Activated naive CD8-positive, alpha-beta T cell treated with anti-CD3 and anti-CD28 coated beads for 36 hours (primary cell): ENCODE measurements at regions not wholly inside any gene's neighbourhood (a gene's known extent, or its start where the extent isn't known, plus 50 kb on each side); places are given as distances from the start of the nearest gene placed in this dataset.
"Not testable (repeated sequence)": the region's sequence is repeated elsewhere in the genome, so short reads cannot be mapped to it uniquely, and the experiment has no call there.

ENCODE experiments used
- DNase-seq: peaks from one replicate; pipeline ENCODE4 v3.0.0; 2021
- H3K27ac Mint-ChIP-seq: one replicate; pipeline ENCODE4 v1.8.0; 2022; ENCODE audit warnings: mild to moderate bottlenecking, moderate library complexity, mixed read lengths
- H3K27me3 Mint-ChIP-seq: one replicate; pipeline ENCODE4 v1.8.0; 2022; ENCODE audit warnings: mild to moderate bottlenecking, mixed read lengths
- H3K36me3 Mint-ChIP-seq: one replicate; pipeline ENCODE4 v1.8.0; 2021; ENCODE audit warnings: mild to moderate bottlenecking, mixed read lengths
- H3K4me1 Mint-ChIP-seq: one replicate; pipeline ENCODE4 v1.8.0; 2021; ENCODE audit warnings: mixed read lengths
- H3K4me3 Mint-ChIP-seq: one replicate; pipeline ENCODE4 v1.8.0; 2022; ENCODE audit warnings: mild to moderate bottlenecking, moderate library complexity, mixed read lengths
- H3K9me3 Mint-ChIP-seq: one replicate; pipeline ENCODE4 v1.8.0; 2022; ENCODE audit warnings: mixed read lengths

DNA sequence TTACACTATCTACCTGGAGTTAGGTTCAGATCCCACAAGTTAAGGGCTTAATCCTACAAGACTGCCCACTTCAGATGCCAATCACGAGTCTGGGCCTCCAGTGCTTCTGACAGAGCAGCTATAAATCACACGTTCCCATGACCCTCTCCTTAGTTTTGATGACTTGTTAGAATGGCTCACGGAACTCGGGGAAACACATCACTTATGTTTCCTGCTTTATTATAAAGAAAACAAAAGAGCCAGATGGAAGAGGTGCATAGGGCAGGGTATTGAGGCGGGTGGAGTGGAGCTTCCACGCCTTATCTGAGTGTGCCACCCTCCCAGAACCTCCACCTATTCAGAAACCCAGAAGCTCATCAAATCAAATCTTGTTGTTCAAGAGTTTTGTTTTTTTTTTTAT, 170.8 kb downstream of the MOBP start:
- Mint-ChIP-seq H3K4me3 (no peak overlapping the region), H3K4me1 (peaks cover 16% of the 10 kb centered on the region), H3K36me3 (no peaks in the 10 kb centered on the region), H3K27ac (no peak overlapping the region), H3K9me3 (no peaks in the 10 kb centered on the region), H3K27me3 (peaks cover 14% of the 10 kb centered on the region)
- no peak for DNase-seq

DNA sequence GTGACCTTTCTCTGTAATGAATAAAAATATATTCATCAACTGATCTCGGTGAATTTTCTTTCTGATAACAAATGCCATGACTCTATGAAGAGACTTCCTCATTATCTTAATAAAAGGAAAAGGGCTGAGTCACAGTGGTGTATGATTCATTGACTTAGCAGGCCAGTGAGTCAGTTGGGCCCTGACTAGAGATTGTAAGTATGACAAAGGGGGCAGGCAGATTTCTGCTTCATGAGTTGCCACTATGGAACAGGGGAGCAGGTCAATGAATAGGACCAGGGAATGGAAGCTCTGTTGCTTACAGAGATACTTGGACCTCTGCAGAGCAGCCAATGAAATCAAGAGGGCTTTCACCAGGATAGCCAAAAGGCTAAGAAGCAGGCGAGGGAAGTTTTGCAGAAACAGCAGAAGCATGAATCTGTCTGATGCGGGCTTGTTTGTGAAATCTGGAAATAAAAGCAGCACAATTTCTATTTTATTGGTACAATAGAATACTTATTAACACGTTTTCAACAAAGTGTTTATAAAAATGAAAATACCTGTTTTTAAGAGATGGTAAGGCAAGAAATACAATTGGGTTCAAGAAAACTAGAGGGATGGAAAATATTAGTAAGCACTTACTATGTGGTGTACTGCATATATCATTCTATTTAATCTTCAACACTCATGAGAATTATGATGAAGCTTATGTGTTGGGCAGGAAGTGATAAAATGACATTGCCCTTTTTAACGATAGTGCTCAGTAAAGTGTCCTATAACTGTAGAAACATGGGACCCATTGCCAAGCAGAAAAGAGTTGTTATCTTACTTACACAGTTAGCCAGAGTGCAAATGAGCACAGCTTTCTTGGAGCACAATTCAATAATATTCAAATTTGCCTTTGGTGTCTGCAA, 169.8 kb upstream of the MYRIP start:
- no peaks in the 10 kb centered on the region for H3K36me3 Mint-ChIP-seq
- peaks cover 16% of the 10 kb centered on the region for H3K4me1 Mint-ChIP-seq
- peak overlapping the region; percentile 13 for H3K27ac Mint-ChIP-seq
- H3K27me3 Mint-ChIP-seq = peaks cover 12% of the 10 kb centered on the region
- H3K9me3 Mint-ChIP-seq = no peaks in the 10 kb centered on the region
- H3K4me3 Mint-ChIP-seq = peak overlapping the region; percentile 22
- peak; percentile 14 for DNase-seq

DNA sequence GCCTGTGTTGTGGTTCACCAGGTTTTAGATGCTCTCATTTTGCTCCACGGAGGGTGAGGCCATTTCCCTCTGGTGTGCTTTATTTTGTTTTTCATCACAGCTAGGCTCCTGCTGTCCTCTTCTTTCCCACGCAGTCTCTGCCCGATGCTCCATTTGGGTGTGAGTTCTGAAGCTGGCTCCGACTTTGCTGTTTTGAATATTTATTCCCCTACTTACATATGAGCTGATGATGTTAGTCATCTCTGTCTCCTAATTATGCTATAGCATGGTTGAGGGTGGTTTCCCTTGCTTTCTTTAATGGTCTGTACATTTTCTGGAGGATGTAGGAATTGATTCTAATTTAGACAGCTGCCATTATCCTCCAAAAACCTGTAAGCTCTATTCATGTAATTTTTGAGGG, 168.1 kb upstream of the MYRIP start:
- H3K9me3 Mint-ChIP-seq = no peaks in the 10 kb centered on the region
- no peak for DNase-seq
- H3K4me1 Mint-ChIP-seq = peaks cover 16% of the 10 kb centered on the region
- peaks cover 12% of the 10 kb centered on the region for H3K27me3 Mint-ChIP-seq
- H3K27ac Mint-ChIP-seq = no peak overlapping the region
- H3K36me3 Mint-ChIP-seq = no peaks in the 10 kb centered on the region
- no peak overlapping the region for H3K4me3 Mint-ChIP-seq

DNA sequence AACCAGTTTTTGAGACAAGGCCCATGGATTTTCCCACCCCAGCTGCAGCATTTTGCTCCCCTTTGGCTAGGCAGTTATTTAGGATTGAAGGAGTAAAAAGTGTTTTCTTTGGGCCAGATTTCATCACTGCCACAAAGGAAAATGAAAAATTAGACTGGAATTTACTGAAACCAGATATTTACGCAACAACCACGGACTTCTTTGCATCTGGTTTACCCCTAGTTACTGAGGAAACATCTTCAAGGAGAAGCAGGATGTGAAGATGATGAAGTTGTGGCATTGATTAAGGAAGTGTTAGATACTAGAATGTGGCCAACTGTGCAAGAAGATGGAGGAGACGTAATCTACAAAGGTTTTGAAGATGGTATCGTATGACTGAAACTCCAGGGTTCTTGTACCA, 165.2 kb upstream of the MYRIP start:
- Mint-ChIP-seq H3K36me3 (no peaks in the 10 kb centered on the region), H3K4me3 (no peak overlapping the region), H3K27me3 (peaks cover 12% of the 10 kb centered on the region), H3K27ac (no peak overlapping the region), H3K9me3 (no peaks in the 10 kb centered on the region), H3K4me1 (peaks cover 14% of the 10 kb centered on the region)
- DNase-seq = no peak

DNA sequence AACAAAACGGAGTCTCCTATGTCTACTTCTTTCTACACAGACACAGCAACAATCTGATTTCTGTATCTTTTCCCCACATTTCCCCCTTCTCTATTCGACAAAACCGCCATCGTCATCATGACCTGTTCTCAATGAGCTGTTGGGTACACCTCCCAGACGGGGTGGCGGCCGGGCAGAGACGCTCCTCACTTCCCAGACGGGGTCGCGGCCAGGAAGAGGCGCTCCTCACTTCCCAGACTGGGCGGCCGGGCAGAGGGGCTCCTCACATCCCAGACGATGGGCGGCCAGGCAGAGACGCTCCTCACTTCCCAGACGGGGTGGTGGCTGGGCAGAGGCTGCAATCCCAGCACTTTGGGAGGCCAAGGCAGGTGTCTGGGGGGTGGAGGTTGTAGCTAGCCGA, 158.2 kb upstream of the MYRIP start:
- not testable (repeated sequence) for H3K27me3 Mint-ChIP-seq, H3K36me3 Mint-ChIP-seq, H3K4me1 Mint-ChIP-seq, H3K9me3 Mint-ChIP-seq, H3K27ac Mint-ChIP-seq, DNase-seq, H3K4me3 Mint-ChIP-seq

DNA sequence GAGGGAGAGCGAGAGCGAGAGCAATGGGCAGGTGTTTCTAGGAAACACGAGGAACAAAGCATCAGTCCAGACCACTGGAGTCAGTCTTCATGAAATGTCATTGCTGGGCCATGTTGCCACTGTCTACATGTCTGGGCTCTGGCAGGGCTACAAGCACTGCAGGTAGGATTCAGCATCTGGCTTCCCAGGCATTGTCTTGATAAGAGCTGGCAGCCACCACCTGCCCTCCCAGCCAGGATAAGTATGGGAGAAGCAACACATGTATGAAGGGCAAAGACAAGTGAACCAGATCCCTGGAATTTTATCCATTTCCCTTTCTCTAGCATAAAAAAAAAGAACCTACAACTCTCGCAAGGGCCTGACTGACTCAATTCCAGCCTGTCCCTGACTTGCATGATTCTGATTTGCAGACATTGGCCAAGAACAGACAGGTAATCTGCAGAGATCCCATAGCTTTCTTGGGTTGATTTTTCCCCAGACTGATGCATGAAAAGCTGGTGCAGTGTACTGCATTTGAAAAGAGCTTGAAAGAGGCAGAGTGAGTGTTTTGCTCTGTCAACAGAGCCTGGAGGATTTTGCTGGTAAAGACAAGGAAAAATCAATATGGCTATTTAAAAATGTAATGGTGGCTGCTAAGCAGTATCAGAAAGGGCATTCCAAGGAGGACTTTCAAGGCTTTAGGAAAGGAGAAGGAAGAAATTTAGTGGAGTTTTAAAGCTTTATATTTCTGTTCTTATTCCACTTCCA, 157.2 kb upstream of the MYRIP start:
- Mint-ChIP-seq H3K9me3 (peaks cover 5% of the 10 kb centered on the region), H3K4me1 (no peaks in the 10 kb centered on the region), H3K27ac (no peak overlapping the region), H3K4me3 (no peak overlapping the region), H3K27me3 (peaks cover 12% of the 10 kb centered on the region), H3K36me3 (peaks cover 2% of the 10 kb centered on the region)
- DNase-seq = no peak

DNA sequence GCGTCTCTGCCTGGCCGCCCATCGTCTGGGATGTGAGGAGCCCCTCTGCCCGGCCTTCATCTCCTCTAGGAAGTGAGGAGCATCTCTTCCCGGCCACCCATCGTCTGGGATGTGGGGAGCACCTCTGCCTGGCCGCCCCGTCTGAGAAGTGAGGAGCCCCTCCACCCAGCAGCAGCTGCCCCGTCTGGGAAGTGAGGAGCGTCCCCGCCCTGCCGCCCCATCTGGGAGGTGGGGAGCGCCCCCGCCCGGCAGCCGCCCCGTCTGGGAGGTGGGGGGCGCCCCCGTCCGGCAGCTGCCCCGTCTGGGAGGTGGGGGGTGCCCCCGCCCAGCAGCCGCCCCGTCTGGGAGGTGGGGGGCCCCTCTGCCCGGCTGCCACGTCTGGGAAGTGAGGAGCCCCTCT, 153.7 kb upstream of the MYRIP start:
- H3K36me3 Mint-ChIP-seq, H3K27ac Mint-ChIP-seq, H3K4me3 Mint-ChIP-seq, H3K4me1 Mint-ChIP-seq, DNase-seq, H3K9me3 Mint-ChIP-seq: not testable (repeated sequence)
- peaks cover 16% of the 10 kb centered on the region for H3K27me3 Mint-ChIP-seq

DNA sequence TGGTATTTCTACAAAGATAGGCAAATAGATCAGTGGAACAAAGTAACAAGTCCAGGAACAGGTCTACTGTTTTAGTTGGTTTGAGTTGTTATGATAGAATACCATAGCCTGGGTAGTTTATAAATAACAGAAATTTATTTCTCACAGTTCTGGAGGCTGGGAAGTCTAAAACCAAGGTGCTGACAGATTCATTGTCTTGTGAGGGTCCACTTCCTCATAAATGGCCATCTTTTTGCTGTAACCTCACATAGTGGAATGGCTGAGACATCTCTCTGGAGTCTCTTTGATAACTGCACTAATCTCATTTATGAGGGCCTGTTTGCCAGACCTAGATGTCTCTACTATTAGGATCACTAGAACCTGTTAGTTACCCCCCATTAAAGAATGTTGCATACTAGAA, 152.3 kb upstream of the MYRIP start:
- no peak overlapping the region for H3K4me3 Mint-ChIP-seq

DNA sequence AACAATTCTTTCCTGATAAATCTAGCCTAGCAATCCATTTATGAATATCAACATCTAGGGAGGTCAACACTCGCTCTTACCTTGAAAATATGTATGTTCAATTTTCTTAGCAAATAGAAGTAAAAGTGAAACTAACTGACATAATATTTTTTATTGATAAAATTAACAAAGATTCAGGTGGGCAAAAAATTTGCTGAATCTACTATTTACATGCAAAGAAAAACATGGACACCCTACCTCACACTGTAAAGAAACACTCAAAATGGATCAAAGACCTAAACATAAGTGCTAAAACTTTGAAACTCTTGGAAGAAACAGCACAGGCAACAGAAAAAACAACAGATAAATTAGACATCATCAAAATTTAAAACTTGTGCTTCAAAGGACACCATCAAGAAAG, 151.6 kb upstream of the MYRIP start:
- Mint-ChIP-seq H3K4me3 (no peak overlapping the region), H3K36me3 (peaks cover 2% of the 10 kb centered on the region), H3K4me1 (no peaks in the 10 kb centered on the region), H3K27me3 (peaks cover 16% of the 10 kb centered on the region), H3K27ac (no peak overlapping the region), H3K9me3 (peaks cover 2% of the 10 kb centered on the region)
- no peak for DNase-seq

More for the DNA sequence above, 152.3 kb upstream of the MYRIP start:
- H3K36me3 Mint-ChIP-seq = peaks cover 2% of the 10 kb centered on the region
- no peak overlapping the region for H3K27ac Mint-ChIP-seq
- peaks cover 2% of the 10 kb centered on the region for H3K9me3 Mint-ChIP-seq
- H3K4me1 Mint-ChIP-seq = no peaks in the 10 kb centered on the region
- no peak for DNase-seq
- H3K27me3 Mint-ChIP-seq = peaks cover 16% of the 10 kb centered on the region

DNA sequence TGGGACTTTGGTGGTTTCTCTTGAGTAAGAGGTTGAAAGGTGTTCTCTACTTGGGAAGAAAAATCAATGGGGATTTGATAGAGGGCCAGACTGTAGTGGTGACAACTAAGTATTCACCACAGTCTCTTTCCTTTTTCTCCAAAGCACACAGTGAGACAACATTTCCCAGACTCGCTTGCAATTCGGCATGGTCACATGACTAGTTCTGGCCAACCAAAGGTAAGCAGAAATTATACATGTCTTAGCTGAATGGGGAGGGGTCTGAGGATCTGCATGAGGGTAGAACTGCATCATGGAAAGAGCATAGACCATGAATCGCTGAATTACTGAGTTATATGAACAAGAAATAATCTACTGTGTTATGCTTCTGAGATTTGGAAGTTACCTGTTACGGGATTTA, 144.5 kb upstream of the MYRIP start:
- H3K4me3 Mint-ChIP-seq = no peak overlapping the region
- no peaks in the 10 kb centered on the region for H3K9me3 Mint-ChIP-seq
- H3K4me1 Mint-ChIP-seq = no peaks in the 10 kb centered on the region
- DNase-seq = no peak
- peaks cover 6% of the 10 kb centered on the region for H3K27me3 Mint-ChIP-seq
- no peaks in the 10 kb centered on the region for H3K36me3 Mint-ChIP-seq
- H3K27ac Mint-ChIP-seq = no peak overlapping the region

DNA sequence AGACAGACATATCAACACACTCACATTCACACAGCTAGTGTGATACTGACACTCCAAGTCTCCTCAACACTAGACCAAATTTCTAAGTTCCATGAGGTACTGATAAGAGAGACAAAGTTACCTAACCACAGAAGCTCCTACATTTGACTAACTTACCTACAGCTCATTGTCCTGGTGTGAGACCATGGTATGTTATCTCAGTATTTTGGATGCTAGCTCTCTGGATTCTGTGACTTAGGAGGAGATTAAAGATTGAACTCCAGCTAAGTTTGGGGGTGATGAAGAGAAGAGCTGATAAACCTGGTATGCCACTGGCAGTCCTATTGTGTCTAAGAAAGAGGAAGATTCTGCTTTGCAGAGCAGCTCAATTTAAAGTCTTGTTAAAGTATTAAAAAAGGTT, 144.0 kb upstream of the MYRIP start:
- Mint-ChIP-seq H3K4me3 (no peak overlapping the region), H3K27me3 (peaks cover 10% of the 10 kb centered on the region), H3K36me3 (no peaks in the 10 kb centered on the region), H3K9me3 (no peaks in the 10 kb centered on the region), H3K4me1 (no peaks in the 10 kb centered on the region), H3K27ac (no peak overlapping the region)
- no peak for DNase-seq

DNA sequence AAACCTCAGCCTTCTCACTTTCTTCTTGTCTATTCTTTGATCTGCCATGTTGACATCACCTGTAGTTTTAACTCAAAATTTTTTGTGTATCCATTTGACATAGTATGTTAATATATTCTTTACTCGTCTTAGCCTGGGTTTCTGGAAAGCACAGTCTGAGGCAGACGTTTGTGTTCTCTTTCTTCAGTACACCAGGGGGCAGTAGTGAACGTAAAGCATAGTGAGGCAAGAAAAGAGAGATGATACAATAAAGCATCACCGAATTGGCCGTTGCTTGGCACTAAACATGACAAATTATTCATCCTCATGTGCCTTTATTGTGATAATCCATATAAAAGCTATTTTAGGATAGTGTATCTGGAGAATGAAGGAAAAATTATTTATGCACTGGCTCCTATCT, 141.0 kb upstream of the MYRIP start:
- DNase-seq = no peak
- Mint-ChIP-seq H3K9me3 (no peaks in the 10 kb centered on the region), H3K4me1 (no peaks in the 10 kb centered on the region), H3K27ac (no peak overlapping the region), H3K36me3 (no peaks in the 10 kb centered on the region), H3K27me3 (peaks cover 22% of the 10 kb centered on the region), H3K4me3 (no peak overlapping the region)

DNA sequence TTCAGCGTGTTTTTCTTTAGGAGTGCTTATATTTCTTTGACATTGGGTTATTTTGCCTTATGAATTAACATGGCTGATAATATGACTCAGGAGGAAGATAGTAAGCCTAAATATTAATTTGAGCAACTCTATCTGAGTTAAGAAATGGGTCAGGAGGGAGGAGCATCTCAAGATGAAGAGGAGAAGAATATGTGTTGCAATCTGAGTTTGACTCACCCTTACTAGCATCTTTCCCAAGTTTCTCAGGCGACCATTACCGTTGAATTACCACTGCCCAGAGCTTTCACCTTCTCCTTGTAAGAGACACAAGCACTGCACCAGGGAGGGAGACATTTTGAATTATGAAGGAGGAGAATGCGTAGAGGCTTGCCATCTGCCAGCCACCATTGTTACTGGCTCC, 138.3 kb upstream of the MYRIP start:
- Mint-ChIP-seq H3K4me1 (no peaks in the 10 kb centered on the region), H3K27ac (no peak overlapping the region), H3K4me3 (no peak overlapping the region), H3K36me3 (no peaks in the 10 kb centered on the region), H3K27me3 (peaks cover 22% of the 10 kb centered on the region), H3K9me3 (peaks cover 3% of the 10 kb centered on the region)
- DNase-seq = no peak

DNA sequence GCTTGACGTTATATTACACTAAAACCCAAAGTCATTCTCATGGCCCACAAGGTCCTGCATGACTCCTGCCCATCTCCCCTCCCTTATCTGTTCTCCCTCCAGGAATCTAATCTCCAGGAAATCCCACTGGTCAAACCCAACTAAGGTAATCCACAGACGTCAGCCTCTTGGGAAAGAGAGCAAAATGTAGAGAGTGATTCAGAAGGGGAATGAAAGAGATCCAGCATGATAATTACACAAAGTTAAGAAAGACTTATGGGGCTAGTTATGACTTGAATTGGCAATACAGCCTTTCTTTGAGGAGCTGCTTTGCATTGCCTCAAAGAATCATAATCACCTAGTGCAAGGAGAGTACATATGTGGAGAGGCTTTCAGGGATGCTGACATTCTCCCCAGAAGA, 137.8 kb upstream of the MYRIP start:
- Mint-ChIP-seq H3K4me3 (no peak overlapping the region), H3K9me3 (peaks cover 3% of the 10 kb centered on the region), H3K27ac (no peak overlapping the region), H3K4me1 (no peaks in the 10 kb centered on the region), H3K27me3 (peaks cover 22% of the 10 kb centered on the region), H3K36me3 (no peaks in the 10 kb centered on the region)
- DNase-seq = no peak

DNA sequence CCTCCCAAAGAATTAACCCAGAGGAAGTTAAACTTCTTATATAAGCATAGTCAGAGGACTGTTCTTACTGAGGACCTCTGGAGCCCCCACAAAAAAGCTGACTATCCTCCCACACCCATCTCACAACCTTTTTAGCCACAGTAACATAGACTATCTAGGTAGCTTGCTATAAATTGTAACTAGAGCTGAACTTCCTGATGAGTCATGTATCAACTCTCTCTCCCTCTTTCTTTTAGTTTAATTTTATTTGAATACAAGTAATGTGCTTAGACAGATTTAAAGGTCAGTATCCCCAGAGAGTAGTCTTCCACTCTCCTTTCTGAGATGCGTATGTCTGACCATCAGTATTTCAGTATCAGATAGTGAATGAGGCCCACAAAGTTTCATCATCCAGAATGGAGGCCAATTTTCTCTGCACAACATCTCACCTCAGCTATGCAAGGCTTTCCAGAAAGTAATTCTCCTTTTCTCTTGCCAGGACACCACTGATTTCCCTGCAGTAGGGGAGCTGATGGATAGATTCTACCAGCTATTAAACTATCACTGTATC, 104.0 kb upstream of the MYRIP start:
- H3K36me3 Mint-ChIP-seq = no peaks in the 10 kb centered on the region
- no peak overlapping the region for H3K27ac Mint-ChIP-seq
- no peaks in the 10 kb centered on the region for H3K9me3 Mint-ChIP-seq
- no peak overlapping the region for H3K4me3 Mint-ChIP-seq
- no peak for DNase-seq
- H3K4me1 Mint-ChIP-seq = no peaks in the 10 kb centered on the region
- peaks cover 8% of the 10 kb centered on the region for H3K27me3 Mint-ChIP-seq
